Astrocyte of the cerebellum (primary cell): ENCODE measurements at regions not wholly inside any gene's neighbourhood (a gene's known extent, or its start where the extent isn't known, plus 50 kb on each side); places are given as distances from the start of the nearest gene placed in this dataset.

Source experiments
- DNase-seq: peaks from one replicate; pipeline ENCODE4 v3.0.0-alpha.2; 2011; ENCODE audit warnings: low read depth
- H3K4me3 ChIP-seq: 2 replicates; pipeline ENCODE4 v1.5.1; 2011; ENCODE audit warnings: mild to moderate bottlenecking, low read depth, low read length, moderate library complexity
- in situ Hi-C: cut with HindIII; loops from 2 replicates; pipeline ENCODE4 v1.10.0; 2017; ENCODE audit warnings: low sequenced_read_pairs
- TF ChIP-seq, protein P1 (sequence below): IDR thresholded peaks from 2 replicates; pipeline ENCODE4 v1.5.1; 2012; ENCODE audit warnings: low read length, low read depth, moderate library complexity, mild to moderate bottlenecking; ENCODE audit errors: missing control alignments

- TF ChIP-seq, protein P1, sequence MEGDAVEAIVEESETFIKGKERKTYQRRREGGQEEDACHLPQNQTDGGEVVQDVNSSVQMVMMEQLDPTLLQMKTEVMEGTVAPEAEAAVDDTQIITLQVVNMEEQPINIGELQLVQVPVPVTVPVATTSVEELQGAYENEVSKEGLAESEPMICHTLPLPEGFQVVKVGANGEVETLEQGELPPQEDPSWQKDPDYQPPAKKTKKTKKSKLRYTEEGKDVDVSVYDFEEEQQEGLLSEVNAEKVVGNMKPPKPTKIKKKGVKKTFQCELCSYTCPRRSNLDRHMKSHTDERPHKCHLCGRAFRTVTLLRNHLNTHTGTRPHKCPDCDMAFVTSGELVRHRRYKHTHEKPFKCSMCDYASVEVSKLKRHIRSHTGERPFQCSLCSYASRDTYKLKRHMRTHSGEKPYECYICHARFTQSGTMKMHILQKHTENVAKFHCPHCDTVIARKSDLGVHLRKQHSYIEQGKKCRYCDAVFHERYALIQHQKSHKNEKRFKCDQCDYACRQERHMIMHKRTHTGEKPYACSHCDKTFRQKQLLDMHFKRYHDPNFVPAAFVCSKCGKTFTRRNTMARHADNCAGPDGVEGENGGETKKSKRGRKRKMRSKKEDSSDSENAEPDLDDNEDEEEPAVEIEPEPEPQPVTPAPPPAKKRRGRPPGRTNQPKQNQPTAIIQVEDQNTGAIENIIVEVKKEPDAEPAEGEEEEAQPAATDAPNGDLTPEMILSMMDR: no peak
- in situ Hi-C loops: no loop called here
- no peak for DNase-seq
Observed at GRCh38 chr2:129726216-129726615, 253.2 kb upstream of the RAB6C start.

DNA sequence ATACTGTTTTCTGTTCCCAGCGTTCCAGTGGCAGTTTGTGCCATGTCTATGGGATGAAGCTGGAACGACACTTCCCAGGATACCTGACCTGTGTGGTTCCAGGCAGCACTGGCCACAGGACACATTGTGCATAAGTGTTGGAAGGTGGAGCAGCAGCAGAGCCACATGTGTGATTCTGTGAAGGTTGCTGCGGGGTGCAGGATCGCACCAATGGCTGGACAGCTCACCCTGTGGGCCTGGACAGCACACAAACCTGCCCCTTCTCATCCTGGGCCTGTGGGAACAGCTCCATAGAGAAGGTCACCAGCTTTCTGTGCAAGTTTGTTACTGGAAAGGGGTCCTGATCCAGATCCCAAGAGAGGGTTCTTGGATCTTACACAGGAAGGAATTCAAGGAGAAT is 252.2 kb upstream of the RAB6C start:
- no peak overlapping the region for H3K4me3 ChIP-seq
- DNase-seq: no peak
- TF ChIP-seq, protein P1: no peak
- in situ Hi-C loops: no loop called here

More at GRCh38 chr2:129726216-129726615, 253.2 kb upstream of the RAB6C start:
- no peak overlapping the region for H3K4me3 ChIP-seq

DNA sequence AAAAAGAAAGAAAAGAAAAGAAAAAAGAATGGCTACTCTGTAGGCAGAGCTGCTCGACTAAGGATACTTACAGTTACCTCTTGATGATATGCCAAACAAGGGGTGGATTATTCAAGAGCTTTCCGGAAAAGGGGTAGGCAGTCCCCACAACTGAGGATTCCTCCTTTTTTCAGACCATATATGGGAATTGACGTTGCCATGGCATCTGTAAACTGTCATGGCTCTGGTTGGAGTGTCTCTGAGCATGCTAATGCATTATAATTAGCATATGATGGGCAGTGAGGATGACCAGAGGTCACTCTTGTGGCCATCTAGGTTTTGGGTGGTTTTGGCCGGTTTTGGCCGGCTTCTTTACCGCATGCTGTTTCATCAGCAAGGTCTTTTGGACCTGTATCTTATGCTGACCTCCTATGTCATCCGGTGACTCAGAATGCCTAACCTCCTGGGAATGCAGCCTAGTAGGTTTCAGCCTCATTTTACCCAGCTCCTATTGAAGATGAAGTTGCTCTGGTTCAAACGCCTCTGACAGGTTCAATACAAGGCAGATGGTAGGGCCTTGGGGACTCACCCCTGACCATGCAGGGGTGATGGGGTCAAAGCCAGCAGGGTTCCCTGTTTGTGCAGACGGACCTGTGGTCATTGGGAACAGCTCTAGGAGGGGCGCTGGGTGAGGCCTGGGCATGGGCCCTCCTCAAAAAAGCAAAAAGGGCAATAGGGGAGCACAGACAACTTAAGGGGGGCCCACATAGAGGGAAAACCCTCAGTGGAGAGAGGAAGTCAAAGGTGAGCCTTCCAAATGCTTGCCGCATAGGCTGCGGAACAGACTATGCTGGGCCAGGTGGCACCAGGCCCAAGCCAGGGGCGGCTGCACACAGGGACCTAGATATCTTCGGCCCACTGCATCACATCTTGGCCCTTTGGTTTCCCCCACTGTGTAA is 251.2 kb upstream of the RAB6C start:
- in situ Hi-C loops: no loop called here
- TF ChIP-seq, protein P1: no peak
- no peak for DNase-seq
- no peak overlapping the region for H3K4me3 ChIP-seq

DNA sequence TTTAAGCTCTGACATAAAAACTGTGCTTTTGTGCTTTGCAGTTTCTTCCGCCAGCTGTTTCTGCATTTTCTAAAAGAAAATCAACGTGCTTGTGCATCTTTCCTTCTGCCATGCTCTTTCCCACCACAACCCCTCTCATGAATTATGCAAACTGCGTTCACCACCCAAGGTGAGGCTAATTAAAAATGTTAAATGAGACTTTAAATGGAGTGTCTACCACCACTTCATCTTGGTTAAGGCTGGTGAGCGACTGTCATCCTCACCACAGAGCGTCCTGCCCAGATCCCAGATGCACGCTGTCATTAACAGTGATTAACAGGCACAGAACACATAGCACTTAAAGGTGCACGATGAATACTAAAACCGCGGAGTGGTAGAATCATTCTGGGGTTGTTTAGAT is 250.5 kb upstream of the RAB6C start:
- TF ChIP-seq, protein P1: no peak
- H3K4me3 ChIP-seq: no peak overlapping the region
- in situ Hi-C loops: no loop called here
- no peak for DNase-seq

- H3K4me3 ChIP-seq: no peak overlapping the region
- no peak for DNase-seq
- TF ChIP-seq, protein P1: no peak
- in situ Hi-C loops: no loop called here
Observed at GRCh38 chr2:129729646-129730045, 249.8 kb upstream of the RAB6C start.

GRCh38 chr2:129730979-129731378 is 248.5 kb upstream of the RAB6C start:
- in situ Hi-C loops: no loop called here
- TF ChIP-seq, protein P1: no peak
- DNase-seq: no peak
- no peak overlapping the region for H3K4me3 ChIP-seq
